Adrenal gland (tissue), 5 donors: ENCODE measurements at regions not wholly inside any gene's neighbourhood (a gene's known extent, or its start where the extent isn't known, plus 50 kb on each side); places are given as distances from the start of the nearest gene placed in this dataset.

Experiments used
- POLR2A ChIP-seq, 2 donors: fragments of 450-650 bp; IDR thresholded peaks; one replicate each; pipeline ENCODE4 v1.6.1; 2017; ENCODE audit warnings: antibody characterized with exemption in 2 of 2, mild to moderate bottlenecking in 2 of 2, moderate library complexity in 1 of 2
- TF ChIP-seq, protein P1 (sequence below), 6 experiments: fragments of 450-650 bp in 4 of 6; fragments of 200-600 bp in 2 of 6; sonication (generic) in 1 of 6; IDR thresholded peaks; 1 replicate in 5 of 6; 2 replicates in 1 of 6; pipeline versions ENCODE4 v1.5.1 to v1.8.0; 2016 to 2021; ENCODE audit warnings: antibody characterized with exemption in 6 of 6, mild to moderate bottlenecking in 2 of 6, moderate library complexity in 1 of 6
- donor health status: DM: no; HTN: no; CAD: no.

DNA sequence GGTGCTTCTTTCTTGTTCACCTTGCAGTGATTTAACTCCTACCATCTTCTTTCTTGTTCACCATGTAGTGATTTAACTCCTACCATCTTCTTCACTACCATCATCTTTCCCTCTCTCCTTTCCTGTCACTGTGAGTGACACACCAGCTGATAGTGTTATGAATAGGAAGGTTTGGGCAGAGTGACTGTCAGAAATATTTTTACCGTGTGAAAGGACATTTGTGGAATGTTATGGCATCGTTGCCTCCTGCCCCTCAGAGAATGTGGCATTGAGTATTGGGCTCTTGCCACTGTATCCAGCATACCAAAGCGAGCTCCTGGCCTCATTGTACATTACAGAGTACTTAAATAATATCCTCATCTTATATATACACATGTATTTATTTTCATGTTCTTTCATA, 90.8 kb upstream of the AMOT start:
- TF ChIP-seq, protein P1, sequence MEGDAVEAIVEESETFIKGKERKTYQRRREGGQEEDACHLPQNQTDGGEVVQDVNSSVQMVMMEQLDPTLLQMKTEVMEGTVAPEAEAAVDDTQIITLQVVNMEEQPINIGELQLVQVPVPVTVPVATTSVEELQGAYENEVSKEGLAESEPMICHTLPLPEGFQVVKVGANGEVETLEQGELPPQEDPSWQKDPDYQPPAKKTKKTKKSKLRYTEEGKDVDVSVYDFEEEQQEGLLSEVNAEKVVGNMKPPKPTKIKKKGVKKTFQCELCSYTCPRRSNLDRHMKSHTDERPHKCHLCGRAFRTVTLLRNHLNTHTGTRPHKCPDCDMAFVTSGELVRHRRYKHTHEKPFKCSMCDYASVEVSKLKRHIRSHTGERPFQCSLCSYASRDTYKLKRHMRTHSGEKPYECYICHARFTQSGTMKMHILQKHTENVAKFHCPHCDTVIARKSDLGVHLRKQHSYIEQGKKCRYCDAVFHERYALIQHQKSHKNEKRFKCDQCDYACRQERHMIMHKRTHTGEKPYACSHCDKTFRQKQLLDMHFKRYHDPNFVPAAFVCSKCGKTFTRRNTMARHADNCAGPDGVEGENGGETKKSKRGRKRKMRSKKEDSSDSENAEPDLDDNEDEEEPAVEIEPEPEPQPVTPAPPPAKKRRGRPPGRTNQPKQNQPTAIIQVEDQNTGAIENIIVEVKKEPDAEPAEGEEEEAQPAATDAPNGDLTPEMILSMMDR (IDR thresholded peaks at IDR 0.05): no peak
- no peak for TF ChIP-seq POLR2A (IDR thresholded peaks at IDR 0.05)
